ENCODE measurements at regions not wholly inside any gene's neighbourhood (a gene's known extent, or its start where the extent isn't known, plus 50 kb on each side); places are given as distances from the start of the nearest gene placed in this dataset.

- H3K27me3 Mint-ChIP-seq (ENCODE audit: low read depth) = peaks cover 52% of the 10 kb centered on the region
- no peaks in the 10 kb centered on the region for H3K9me3 Mint-ChIP-seq
- no peak overlapping the region for H3K27ac Mint-ChIP-seq (ENCODE audit: unreplicated experiment)
- TF ChIP-seq CTCF (conservative IDR thresholded peaks at IDR 0.05) = no peak
- H3K4me3 Mint-ChIP-seq = peak overlapping the region; percentile 31
- no peaks in the 10 kb centered on the region for H3K36me3 Mint-ChIP-seq (ENCODE audit: low read depth)
- no peak for DNase-seq (ENCODE audit: low read depth, low spot score)
- peaks cover 3% of the 10 kb centered on the region for H3K4me1 Mint-ChIP-seq
Measured at GRCh38 chr16:6483469-6484033, 849.1 kb upstream of the RBFOX1 start.

- no peak for TF ChIP-seq CTCF (conservative IDR thresholded peaks at IDR 0.05)
- Mint-ChIP-seq H3K4me3 (no peak overlapping the region), H3K9me3 (no peaks in the 10 kb centered on the region), H3K27ac (ENCODE audit: unreplicated experiment) (no peak overlapping the region), H3K27me3 (ENCODE audit: low read depth) (peaks cover 52% of the 10 kb centered on the region), H3K36me3 (ENCODE audit: low read depth) (no peaks in the 10 kb centered on the region), H3K4me1 (peaks cover 3% of the 10 kb centered on the region)
- DNase-seq (ENCODE audit: low read depth, low spot score) = no peak
Measured at GRCh38 chr16:6482696-6483468, 849.8 kb upstream of the RBFOX1 start.

GRCh38 chr16:6481894-6482293 is 850.8 kb upstream of the RBFOX1 start:
- H3K4me1 Mint-ChIP-seq = peaks cover 3% of the 10 kb centered on the region
- no peak overlapping the region for H3K27ac Mint-ChIP-seq (ENCODE audit: unreplicated experiment)
- H3K27me3 Mint-ChIP-seq (ENCODE audit: low read depth) = peaks cover 47% of the 10 kb centered on the region
- peaks cover 3% of the 10 kb centered on the region for H3K9me3 Mint-ChIP-seq
- no peak for TF ChIP-seq CTCF (conservative IDR thresholded peaks at IDR 0.05)
- H3K4me3 Mint-ChIP-seq = no peak overlapping the region
- no peaks in the 10 kb centered on the region for H3K36me3 Mint-ChIP-seq (ENCODE audit: low read depth)
- no peak for DNase-seq (ENCODE audit: low read depth, low spot score)

GRCh38 chr16:6453742-6454141 is 878.9 kb upstream of the RBFOX1 start:
- peaks cover 5% of the 10 kb centered on the region for H3K27me3 Mint-ChIP-seq (ENCODE audit: low read depth)
- H3K36me3 Mint-ChIP-seq (ENCODE audit: low read depth) = no peaks in the 10 kb centered on the region
- peaks cover 6% of the 10 kb centered on the region for H3K9me3 Mint-ChIP-seq
- no peak for TF ChIP-seq CTCF (conservative IDR thresholded peaks at IDR 0.05)
- DNase-seq (ENCODE audit: low read depth, low spot score) = no peak
- no peaks in the 10 kb centered on the region for H3K4me1 Mint-ChIP-seq
- no peak overlapping the region for H3K27ac Mint-ChIP-seq (ENCODE audit: unreplicated experiment)
- H3K4me3 Mint-ChIP-seq = no peak overlapping the region

- no peak for TF ChIP-seq CTCF (conservative IDR thresholded peaks at IDR 0.05)
- Mint-ChIP-seq H3K27ac (ENCODE audit: unreplicated experiment) (no peak overlapping the region), H3K36me3 (ENCODE audit: low read depth) (no peaks in the 10 kb centered on the region), H3K9me3 (peaks cover 6% of the 10 kb centered on the region), H3K4me1 (no peaks in the 10 kb centered on the region), H3K4me3 (no peak overlapping the region), H3K27me3 (ENCODE audit: low read depth) (peaks cover 11% of the 10 kb centered on the region)
- DNase-seq (ENCODE audit: low read depth, low spot score) = no peak
Measured at GRCh38 chr16:6447021-6447790, 885.4 kb upstream of the RBFOX1 start.
